HepG2 (cell line): ENCODE measurements at regions not wholly inside any gene's neighbourhood (a gene's known extent, or its start where the extent isn't known, plus 50 kb on each side); places are given as distances from the start of the nearest gene placed in this dataset.

Experiments used
- small RNA-seq, 3 experiments: library from RNA; depleted of rRNA; stranded (forward); fragments of <200 nt; gene quantifications; one replicate each; pipeline ENCODE3, GENCODE V24; 2012; ENCODE audit warnings: low read depth in 2 of 3, low replicate concordance in 1 of 3; ENCODE audit not compliant: insufficient read length in 3 of 3, insufficient read depth in 2 of 3

Small RNA genes in the stretch of these regions (small RNA-seq; reads per million reads assigned to genes)
- 0 reads per million in 3 experiments for gene RNU7-120P
